Tibial nerve (tissue), 4 donors: ENCODE measurements at regions not wholly inside any gene's neighbourhood (a gene's known extent, or its start where the extent isn't known, plus 50 kb on each side); places are given as distances from the start of the nearest gene placed in this dataset.

ENCODE experiments used
- CTCF ChIP-seq, 5 experiments: fragments of 200-600 bp in 3 of 5; fragments of 450-650 bp in 2 of 5; sonication (generic) in 3 of 5; IDR thresholded peaks; one replicate each; pipeline ENCODE4 v1.5.1; 2016 to 2019; ENCODE audit warnings: antibody characterized with exemption in 5 of 5, mild to moderate bottlenecking in 3 of 5, moderate library complexity in 2 of 5
- EP300 ChIP-seq, 2 donors: sonication (generic); formaldehyde crosslinking; IDR thresholded peaks; one replicate each; pipeline ENCODE4 v1.6.1; 2017; ENCODE audit warnings: antibody characterized with exemption in 2 of 2, mild to moderate bottlenecking in 1 of 2

- TF ChIP-seq CTCF (IDR thresholded peaks at IDR 0.05) = no peak
- TF ChIP-seq EP300 (IDR thresholded peaks at IDR 0.05) = no peak
Measured at GRCh38 chr4:38582889-38583470, 81.0 kb upstream of the KLF3 start.
